ENCODE measurements at regions not wholly inside any gene's neighbourhood (a gene's known extent, or its start where the extent isn't known, plus 50 kb on each side); places are given as distances from the start of the nearest gene placed in this dataset.

DNA sequence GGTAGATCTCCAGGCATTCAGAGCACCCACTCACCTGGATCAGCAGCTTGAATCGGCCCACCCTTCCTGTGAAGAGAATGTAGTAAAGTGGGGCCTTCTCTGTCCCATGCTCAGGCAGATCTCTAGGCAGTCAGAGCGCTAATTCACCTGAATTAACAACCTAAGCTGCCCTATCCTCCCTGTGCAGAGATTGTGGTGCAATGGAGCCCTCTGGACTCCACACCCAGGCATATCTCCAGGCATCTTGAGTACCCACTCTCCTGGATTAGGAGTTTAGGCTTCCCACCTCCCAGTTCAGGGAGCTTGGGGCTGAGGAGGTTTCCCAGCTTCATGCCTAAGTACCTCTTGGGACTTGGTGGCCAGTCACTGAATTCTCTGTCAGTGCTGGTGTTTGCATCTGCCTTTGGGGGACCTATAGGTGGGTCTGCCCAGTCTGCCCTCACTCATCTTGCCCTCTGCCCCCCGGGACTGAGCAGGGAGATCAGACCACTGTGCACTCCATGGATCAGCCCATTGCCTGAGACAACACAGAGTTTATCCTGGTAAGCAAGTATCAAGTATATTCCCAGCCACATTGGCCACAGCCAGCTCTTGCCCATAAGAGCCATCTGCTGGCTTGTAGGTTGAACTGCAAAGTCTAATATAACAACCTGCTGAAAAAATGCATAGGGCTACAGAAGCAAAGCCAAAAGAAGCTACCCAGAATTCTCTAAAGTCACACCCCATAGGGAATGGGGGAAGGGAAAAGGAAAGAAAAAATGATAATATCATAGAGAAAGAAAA, 372.9 kb downstream of the KLHL13 start:
- H3K4me1 ChIP-seq: no peaks in the 10 kb centered on the region
- DNase-seq: no peak
- intact Hi-C loops (cut with DNase I; ENCODE audit: low total_unique reads): no loop called here

DNA sequence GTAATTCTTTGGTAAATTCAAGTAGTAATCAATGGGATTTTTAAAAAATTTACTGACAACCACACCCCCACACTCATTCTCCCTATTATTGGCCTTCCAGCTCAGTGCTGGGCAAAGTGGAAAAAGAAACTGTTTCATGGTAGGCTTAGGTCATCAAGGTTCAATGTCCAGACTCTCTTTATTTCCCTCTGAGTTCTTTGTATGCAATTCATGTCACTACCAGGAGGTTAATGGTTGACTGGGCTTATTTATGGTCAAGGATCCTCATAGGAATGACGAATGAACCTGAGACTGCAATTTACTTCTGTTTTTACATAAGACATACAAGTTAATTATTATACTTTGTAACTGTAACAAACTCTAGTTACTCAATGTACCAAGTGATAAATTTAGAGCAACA, 403.2 kb downstream of the KLHL13 start:
- TF ChIP-seq, protein P1, sequence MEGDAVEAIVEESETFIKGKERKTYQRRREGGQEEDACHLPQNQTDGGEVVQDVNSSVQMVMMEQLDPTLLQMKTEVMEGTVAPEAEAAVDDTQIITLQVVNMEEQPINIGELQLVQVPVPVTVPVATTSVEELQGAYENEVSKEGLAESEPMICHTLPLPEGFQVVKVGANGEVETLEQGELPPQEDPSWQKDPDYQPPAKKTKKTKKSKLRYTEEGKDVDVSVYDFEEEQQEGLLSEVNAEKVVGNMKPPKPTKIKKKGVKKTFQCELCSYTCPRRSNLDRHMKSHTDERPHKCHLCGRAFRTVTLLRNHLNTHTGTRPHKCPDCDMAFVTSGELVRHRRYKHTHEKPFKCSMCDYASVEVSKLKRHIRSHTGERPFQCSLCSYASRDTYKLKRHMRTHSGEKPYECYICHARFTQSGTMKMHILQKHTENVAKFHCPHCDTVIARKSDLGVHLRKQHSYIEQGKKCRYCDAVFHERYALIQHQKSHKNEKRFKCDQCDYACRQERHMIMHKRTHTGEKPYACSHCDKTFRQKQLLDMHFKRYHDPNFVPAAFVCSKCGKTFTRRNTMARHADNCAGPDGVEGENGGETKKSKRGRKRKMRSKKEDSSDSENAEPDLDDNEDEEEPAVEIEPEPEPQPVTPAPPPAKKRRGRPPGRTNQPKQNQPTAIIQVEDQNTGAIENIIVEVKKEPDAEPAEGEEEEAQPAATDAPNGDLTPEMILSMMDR (IDR thresholded peaks at IDR 0.05): no peak

More for the DNA sequence above, 372.9 kb downstream of the KLHL13 start:
- Histone ChIP-seq H3K9me3 (no peaks in the 10 kb centered on the region), H3K27ac (no peak overlapping the region), H3K27me3 (no peaks in the 10 kb centered on the region), H3K36me3 (no peaks in the 10 kb centered on the region), H3K4me3 (no peak overlapping the region)
- TF ChIP-seq POLR2A (IDR thresholded peaks at IDR 0.05): no peak
- TF ChIP-seq, protein P1 (IDR thresholded peaks at IDR 0.05): no peak

DNA sequence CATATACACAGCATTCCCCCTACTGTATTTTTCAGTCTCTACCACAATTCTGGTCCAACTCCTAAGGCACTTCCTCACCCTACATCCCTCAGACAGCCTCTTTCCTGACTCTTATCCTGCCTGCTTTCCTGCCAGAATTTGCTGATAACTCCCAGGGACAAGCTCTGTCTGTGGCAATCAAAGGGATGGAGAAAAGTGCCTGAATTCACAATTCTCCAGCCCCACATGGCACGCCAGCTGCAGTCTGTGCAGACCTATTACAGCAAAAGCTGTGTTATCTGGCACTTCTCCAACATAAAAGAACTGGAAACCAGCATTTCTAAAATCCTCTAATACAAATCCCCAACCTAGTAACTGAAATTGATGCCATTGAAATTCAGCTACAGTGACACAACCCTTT, 404.8 kb downstream of the KLHL13 start:
- Histone ChIP-seq H3K4me3 (no peak overlapping the region), H3K4me1 (no peaks in the 10 kb centered on the region), H3K36me3 (no peaks in the 10 kb centered on the region), H3K9me3 (no peaks in the 10 kb centered on the region), H3K27ac (no peak overlapping the region), H3K27me3 (no peaks in the 10 kb centered on the region)
- TF ChIP-seq, protein P1 (IDR thresholded peaks at IDR 0.05): no peak
- no peak for TF ChIP-seq POLR2A (IDR thresholded peaks at IDR 0.05)
- intact Hi-C loops (cut with DNase I; ENCODE audit: low total_unique reads): no loop called here
- DNase-seq: no peak

More for the DNA sequence above, 403.2 kb downstream of the KLHL13 start:
- Histone ChIP-seq H3K27me3 (no peaks in the 10 kb centered on the region), H3K4me3 (no peak overlapping the region), H3K27ac (no peak overlapping the region), H3K9me3 (no peaks in the 10 kb centered on the region), H3K36me3 (no peaks in the 10 kb centered on the region), H3K4me1 (no peaks in the 10 kb centered on the region)
- intact Hi-C loops (cut with DNase I; ENCODE audit: low total_unique reads): no loop called here
- no peak for DNase-seq

DNA sequence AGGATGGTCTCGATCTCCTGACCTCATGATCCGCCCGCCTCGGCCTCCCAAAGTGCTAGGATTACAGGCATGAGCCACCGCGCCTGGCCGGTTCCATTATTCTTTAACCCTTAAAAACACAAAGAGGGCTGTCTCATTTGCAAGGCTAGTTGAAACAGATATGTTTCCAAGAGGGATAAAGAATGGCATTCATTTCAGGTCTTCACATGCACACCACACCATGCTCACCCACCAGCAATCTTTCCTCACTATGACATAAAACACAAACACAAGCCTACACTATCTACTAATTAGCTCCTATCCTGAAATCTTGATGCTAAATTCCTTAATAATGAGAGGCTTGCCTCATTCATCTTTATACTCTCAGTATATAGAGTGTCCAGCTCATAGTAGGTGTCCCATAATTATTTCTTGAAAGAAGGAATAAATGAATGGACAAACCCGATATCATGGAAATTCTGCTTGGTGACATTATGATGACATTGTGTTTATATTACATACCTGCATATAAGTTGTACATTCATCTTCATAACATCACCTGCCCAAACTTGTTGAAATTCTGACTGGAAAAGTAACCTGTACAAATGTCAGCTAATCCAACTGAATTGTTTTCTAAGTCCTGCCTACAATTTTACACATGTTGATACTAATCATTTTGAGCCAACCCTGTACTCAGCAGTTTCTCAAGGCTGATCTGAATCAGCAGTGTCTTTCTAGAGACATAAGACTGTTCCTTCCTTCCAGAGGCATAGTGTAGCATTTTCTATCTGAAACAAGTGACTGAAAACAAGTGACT, 408.5 kb downstream of the KLHL13 start:
- Histone ChIP-seq H3K4me3 (no peak overlapping the region), H3K27ac (no peak overlapping the region), H3K9me3 (no peaks in the 10 kb centered on the region), H3K27me3 (no peaks in the 10 kb centered on the region), H3K4me1 (no peaks in the 10 kb centered on the region), H3K36me3 (no peaks in the 10 kb centered on the region)
- TF ChIP-seq, protein P1 (IDR thresholded peaks at IDR 0.05): no peak
- no peak for TF ChIP-seq POLR2A (IDR thresholded peaks at IDR 0.05)
- no peak for DNase-seq
- intact Hi-C loops (cut with DNase I; ENCODE audit: low total_unique reads): no loop called here

DNA sequence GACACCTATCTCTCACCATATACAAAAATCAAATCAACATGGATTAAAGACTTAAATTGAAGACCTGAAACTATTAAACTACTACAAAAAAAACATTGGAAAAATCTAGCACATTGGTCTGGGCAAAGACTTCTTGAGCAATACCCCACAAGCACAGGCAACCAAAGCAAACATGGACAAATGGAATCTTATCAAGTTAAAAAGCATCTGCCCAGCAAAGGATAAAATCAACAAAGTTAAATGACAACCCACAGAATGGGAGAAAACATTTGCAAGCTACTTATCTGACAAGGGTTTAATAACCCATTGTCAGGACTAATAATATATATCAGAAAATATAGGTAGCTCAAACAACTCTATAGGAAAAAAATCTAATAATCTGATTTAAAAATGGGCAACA, 415.6 kb downstream of the KLHL13 start:
- Histone ChIP-seq H3K36me3 (no peaks in the 10 kb centered on the region), H3K27me3 (no peaks in the 10 kb centered on the region), H3K4me3 (no peak overlapping the region), H3K9me3 (no peaks in the 10 kb centered on the region), H3K4me1 (no peaks in the 10 kb centered on the region), H3K27ac (no peak overlapping the region)
- DNase-seq: no peak
- no peak for TF ChIP-seq POLR2A (IDR thresholded peaks at IDR 0.05)
- TF ChIP-seq, protein P1 (IDR thresholded peaks at IDR 0.05): no peak
- intact Hi-C loops (cut with DNase I; ENCODE audit: low total_unique reads): no loop called here

Data from uterus (tissue), 3 donors.